Large intestine (tissue), 3 donors: ENCODE measurements at regions not wholly inside any gene's neighbourhood (a gene's known extent, or its start where the extent isn't known, plus 50 kb on each side); places are given as distances from the start of the nearest gene placed in this dataset.
"Not testable (repeated sequence)": the region's sequence is repeated elsewhere in the genome, so short reads cannot be mapped to it uniquely, and the experiment has no call there.

Experiments
- DNase-seq, 2 donors: peaks; one replicate each; pipeline versions ENCODE4 v3.0.0 to v3.0.0-alpha.2; 2013
- H3K27ac ChIP-seq: one replicate; pipeline ENCODE4 v1.5.1; 2013; ENCODE audit warnings: low read length
- H3K27me3 ChIP-seq: 2 replicates; pipeline ENCODE4 v1.6.1; 2013; ENCODE audit warnings: low read length; ENCODE audit not compliant: control insufficient read depth, insufficient read depth
- H3K36me3 ChIP-seq: 2 replicates; pipeline ENCODE4 v1.6.1; 2013; ENCODE audit warnings: low read length; ENCODE audit not compliant: control insufficient read depth, insufficient read depth
- H3K4me1 ChIP-seq: one replicate; pipeline ENCODE4 v1.6.1; 2013; ENCODE audit warnings: low read length; ENCODE audit not compliant: control insufficient read depth, insufficient read depth
- H3K4me3 ChIP-seq: one replicate; pipeline ENCODE4 v1.5.1; 2013; ENCODE audit warnings: low read length
- H3K9me3 ChIP-seq: one replicate; pipeline ENCODE4 v1.6.1; 2013; ENCODE audit warnings: mild to moderate bottlenecking, low read depth, low read length, moderate library complexity; ENCODE audit not compliant: control insufficient read depth
- WGBS: methylation state at CpG from one replicate; pipeline ENCODE4 v1.1.5; 2013; ENCODE audit warnings: low lambda C conversion rate; ENCODE audit not compliant: insufficient coverage; 5-methylcytosine and 5-hydroxymethylcytosine counted together

- no CpG with 5 or more reads among the region's 8 CpGs for WGBS
- no peak for DNase-seq
- Histone ChIP-seq H3K36me3 (no peaks in the 10 kb centered on the region), H3K27me3 (no peaks in the 10 kb centered on the region), H3K4me1 (no peaks in the 10 kb centered on the region), H3K9me3 (peaks cover 10% of the 10 kb centered on the region), H3K27ac (no peak overlapping the region), H3K4me3 (no peak overlapping the region)
Measured at GRCh38 chr6:48979085-48979484, 484.0 kb downstream of the MMUT start.

GRCh38 chr6:48978016-48978415 is 485.0 kb downstream of the MMUT start:
- WGBS: no CpG with 5 or more reads among the region's 3 CpGs
- H3K36me3 ChIP-seq: no peaks in the 10 kb centered on the region
- no peaks in the 10 kb centered on the region for H3K9me3 ChIP-seq
- no peaks in the 10 kb centered on the region for H3K4me1 ChIP-seq
- no peak for DNase-seq
- H3K27me3 ChIP-seq: no peaks in the 10 kb centered on the region
- no peak overlapping the region for H3K27ac ChIP-seq
- no peak overlapping the region for H3K4me3 ChIP-seq

GRCh38 chr6:48977573-48977972 is 485.5 kb downstream of the MMUT start:
- DNase-seq: no peak
- no peaks in the 10 kb centered on the region for H3K27me3 ChIP-seq
- no peak overlapping the region for H3K27ac ChIP-seq
- H3K36me3 ChIP-seq: no peaks in the 10 kb centered on the region
- H3K4me3 ChIP-seq: no peak overlapping the region
- no peaks in the 10 kb centered on the region for H3K9me3 ChIP-seq
- WGBS: 100% methylated on average over 1 of the region's 1 CpG
- no peaks in the 10 kb centered on the region for H3K4me1 ChIP-seq

GRCh38 chr6:48973491-48973890 is 489.6 kb downstream of the MMUT start:
- no peak for DNase-seq
- H3K27me3 ChIP-seq: no peaks in the 10 kb centered on the region
- H3K27ac ChIP-seq: no peak overlapping the region
- H3K4me1 ChIP-seq: no peaks in the 10 kb centered on the region
- no peak overlapping the region for H3K4me3 ChIP-seq
- WGBS: 86% methylated on average over 1 of the region's 1 CpG
- no peaks in the 10 kb centered on the region for H3K36me3 ChIP-seq
- H3K9me3 ChIP-seq: no peaks in the 10 kb centered on the region

GRCh38 chr6:48961781-48962415 is 501.2 kb downstream of the MMUT start:
- no CpG with 5 or more reads among the region's 4 CpGs for WGBS
- H3K27me3 ChIP-seq: no peaks in the 10 kb centered on the region
- H3K4me1 ChIP-seq: no peaks in the 10 kb centered on the region
- H3K27ac ChIP-seq: no peak overlapping the region
- H3K4me3 ChIP-seq: no peak overlapping the region
- no peak for DNase-seq
- no peaks in the 10 kb centered on the region for H3K9me3 ChIP-seq
- H3K36me3 ChIP-seq: no peaks in the 10 kb centered on the region

DNA sequence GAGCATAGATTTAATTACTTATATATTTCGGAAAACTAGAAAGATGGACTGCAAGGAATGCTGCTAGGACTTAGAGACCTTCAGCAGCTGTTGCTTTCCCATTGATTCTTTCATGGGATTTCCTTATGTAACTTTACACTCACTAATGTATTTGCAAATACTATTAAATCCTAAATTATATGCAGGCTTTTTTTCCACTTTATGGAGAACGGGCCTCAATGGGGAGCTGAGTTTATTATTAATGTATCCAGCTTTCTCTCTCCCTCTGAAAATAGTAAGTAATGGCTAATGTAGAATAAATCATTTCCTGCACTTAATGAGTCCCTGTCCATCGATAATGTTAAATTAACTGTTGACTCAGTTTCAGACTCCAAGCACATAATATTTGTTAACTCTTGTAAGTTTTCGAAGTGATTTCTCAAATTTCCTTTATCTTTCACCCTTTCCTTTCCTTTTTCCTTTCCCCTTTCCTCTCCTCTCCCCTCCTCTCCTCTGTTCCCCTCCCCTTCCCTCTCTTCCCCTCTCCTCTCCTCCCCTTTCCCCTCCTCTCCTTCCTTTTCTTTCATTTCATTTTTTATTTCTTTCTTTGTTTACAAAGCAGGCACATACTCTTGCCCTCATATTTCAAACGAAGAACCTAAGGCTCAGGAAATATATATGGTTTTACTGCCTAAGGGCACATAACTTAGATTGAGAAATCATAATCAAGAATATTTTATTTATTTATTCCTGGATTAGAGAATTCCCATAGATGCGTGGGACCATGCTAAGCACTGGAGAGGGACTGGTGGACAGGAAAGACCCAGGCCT is 503.6 kb downstream of the MMUT start:
- Histone ChIP-seq H3K36me3 (no peaks in the 10 kb centered on the region), H3K4me1 (no peaks in the 10 kb centered on the region), H3K9me3 (no peaks in the 10 kb centered on the region), H3K27ac (no peak overlapping the region), H3K4me3 (no peak overlapping the region), H3K27me3 (no peaks in the 10 kb centered on the region)
- WGBS: 84% methylated on average over 5 of the region's 6 CpGs
- no peak for DNase-seq

GRCh38 chr6:48957781-48958180 is 505.3 kb downstream of the MMUT start:
- Histone ChIP-seq H3K27ac (no peak overlapping the region), H3K4me3 (no peak overlapping the region), H3K36me3 (no peaks in the 10 kb centered on the region), H3K4me1 (no peaks in the 10 kb centered on the region), H3K9me3 (no peaks in the 10 kb centered on the region), H3K27me3 (no peaks in the 10 kb centered on the region)
- WGBS: 100% methylated on average over 1 of the region's 5 CpGs
- no peak for DNase-seq

GRCh38 chr6:48951917-48952316 is 511.1 kb downstream of the MMUT start:
- H3K27me3 ChIP-seq: no peaks in the 10 kb centered on the region
- H3K27ac ChIP-seq: no peak overlapping the region

GRCh38 chr6:48944276-48944675 is 518.8 kb downstream of the MMUT start:
- H3K4me1 ChIP-seq, H3K27me3 ChIP-seq, H3K4me3 ChIP-seq, H3K9me3 ChIP-seq, H3K36me3 ChIP-seq, H3K27ac ChIP-seq, DNase-seq: not testable (repeated sequence)
- WGBS: no CpG with 5 or more reads among the region's 4 CpGs

More at GRCh38 chr6:48951917-48952316, 511.1 kb downstream of the MMUT start:
- no peaks in the 10 kb centered on the region for H3K9me3 ChIP-seq
- no peak overlapping the region for H3K4me3 ChIP-seq
- no peak for DNase-seq
- WGBS: 83% methylated on average over 1 of the region's 2 CpGs
- H3K4me1 ChIP-seq: no peaks in the 10 kb centered on the region
- H3K36me3 ChIP-seq: no peaks in the 10 kb centered on the region

GRCh38 chr6:48933136-48933535 is 529.9 kb downstream of the MMUT start:
- no peak for DNase-seq
- Histone ChIP-seq H3K4me1 (no peaks in the 10 kb centered on the region), H3K27ac (no peak overlapping the region), H3K9me3 (no peaks in the 10 kb centered on the region), H3K27me3 (no peaks in the 10 kb centered on the region), H3K36me3 (no peaks in the 10 kb centered on the region), H3K4me3 (no peak overlapping the region)

- H3K4me1 ChIP-seq: no peaks in the 10 kb centered on the region
- WGBS: no CpG with 5 or more reads among the region's 2 CpGs
- H3K27me3 ChIP-seq: no peaks in the 10 kb centered on the region
- no peak overlapping the region for H3K27ac ChIP-seq
- no peak overlapping the region for H3K4me3 ChIP-seq
- no peaks in the 10 kb centered on the region for H3K9me3 ChIP-seq
- DNase-seq: no peak
- H3K36me3 ChIP-seq: no peaks in the 10 kb centered on the region
Measured at GRCh38 chr6:48928937-48929336, 534.1 kb downstream of the MMUT start.
